ENCODE measurements at regions not wholly inside any gene's neighbourhood (a gene's known extent, or its start where the extent isn't known, plus 50 kb on each side); places are given as distances from the start of the nearest gene placed in this dataset.

DNA sequence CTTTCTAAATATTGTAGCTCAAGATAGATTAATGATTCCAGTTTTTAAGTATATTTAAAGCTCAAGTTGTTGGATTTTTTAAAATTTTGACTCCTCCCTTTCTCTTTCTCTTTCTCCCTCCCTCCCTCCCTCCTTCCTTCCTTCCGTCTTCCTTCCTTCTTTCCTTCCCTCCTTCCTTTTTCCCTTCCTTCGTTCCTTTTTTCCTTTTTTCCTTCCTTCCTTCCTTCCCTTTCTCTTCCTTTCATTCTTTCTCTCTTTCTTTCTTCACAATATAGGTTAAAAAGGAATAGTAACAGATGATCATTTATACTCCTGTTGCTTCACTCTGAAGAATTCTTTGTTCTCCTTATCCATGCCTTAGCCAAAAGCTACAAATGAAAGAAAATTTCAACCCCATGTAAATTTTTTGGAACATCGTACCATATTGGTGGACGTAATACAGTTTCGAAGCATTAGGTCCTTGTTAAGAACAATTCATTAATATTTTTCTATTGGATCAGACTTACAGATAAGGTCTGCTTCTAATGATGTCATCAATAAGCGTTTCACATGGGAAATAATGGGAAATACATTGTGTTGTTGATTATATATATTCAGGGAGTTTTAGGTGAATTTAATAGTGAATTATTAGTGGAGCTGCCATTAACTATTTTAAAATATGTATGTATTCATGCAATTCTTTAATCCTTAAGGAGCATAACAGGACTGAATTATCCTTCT lies 139.6 kb upstream of the SLC35B3 start:
- DNase-seq (ENCODE audit: low spot score): no peak

DNA sequence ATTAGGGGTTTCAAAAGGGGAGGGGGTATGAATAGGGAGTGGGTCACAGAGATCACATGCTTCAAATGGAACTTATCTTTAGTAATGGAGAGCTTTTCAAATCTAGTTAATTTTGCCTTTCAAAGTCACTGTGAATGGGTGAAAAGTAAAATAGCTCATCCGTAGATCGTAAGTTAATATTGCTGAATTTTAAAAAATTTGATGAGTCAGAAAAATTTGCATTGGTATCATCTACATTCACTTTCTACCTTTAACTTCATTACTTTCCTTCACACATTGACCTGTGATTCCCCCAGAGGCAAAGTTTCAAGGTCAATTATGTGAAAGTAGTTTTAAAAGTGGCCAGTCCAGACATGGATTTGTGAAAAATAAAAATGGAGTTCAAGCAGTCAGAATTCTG lies 139.0 kb upstream of the SLC35B3 start:
- DNase-seq (ENCODE audit: low spot score): no peak

DNA sequence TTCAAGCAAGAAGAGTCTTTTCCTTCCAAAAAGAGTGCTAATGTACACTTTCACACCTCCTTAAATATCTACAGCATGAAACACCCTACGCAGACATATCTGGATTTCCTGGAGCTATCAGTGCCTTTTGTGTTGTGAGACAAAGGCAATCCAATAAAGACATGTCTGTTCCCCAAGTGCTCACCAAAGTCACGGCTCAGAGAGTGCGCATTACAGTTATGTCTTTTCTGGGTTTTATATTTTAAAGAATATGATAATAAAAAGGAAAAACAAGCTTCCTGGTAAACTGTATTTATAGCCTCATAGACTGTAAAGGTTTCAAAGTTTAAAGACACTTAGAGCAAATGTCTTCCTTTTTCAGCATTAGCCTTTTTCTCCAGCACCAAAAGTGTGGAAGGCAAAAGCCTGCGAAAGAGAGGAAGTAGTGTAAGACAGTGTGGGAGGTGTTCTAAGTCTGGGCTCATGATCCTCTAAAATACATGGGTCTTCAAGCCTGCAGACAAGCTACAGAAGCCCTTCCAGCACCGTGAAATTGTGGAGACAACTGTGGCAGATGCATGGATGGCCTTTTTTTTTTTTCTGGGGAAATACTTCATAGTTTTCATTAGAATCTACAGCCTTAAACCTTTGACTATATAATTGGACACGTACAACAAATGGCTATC lies 135.0 kb upstream of the SLC35B3 start:
- no peak for DNase-seq (ENCODE audit: low spot score)

DNA sequence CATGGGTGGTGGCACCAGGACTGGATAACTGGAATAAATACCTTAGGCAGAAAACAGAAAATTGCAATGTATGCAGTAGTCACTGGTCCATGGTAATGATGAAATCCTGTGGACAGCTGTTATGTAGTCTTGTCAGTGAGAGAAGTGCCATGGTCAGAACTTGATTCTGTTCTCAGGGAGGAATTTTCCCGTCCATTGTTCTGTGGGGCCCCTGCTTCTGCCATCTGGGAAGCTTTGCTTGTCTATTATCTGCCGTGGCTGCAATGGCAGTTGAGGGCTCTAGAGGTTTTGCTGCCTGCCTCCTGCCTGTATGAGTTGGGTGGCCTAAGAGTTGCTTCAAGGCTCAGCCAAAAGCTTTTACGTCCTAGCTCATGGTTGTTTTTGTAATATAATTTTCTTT lies 126.8 kb upstream of the SLC35B3 start:
- no peak for DNase-seq (ENCODE audit: low spot score)

DNA sequence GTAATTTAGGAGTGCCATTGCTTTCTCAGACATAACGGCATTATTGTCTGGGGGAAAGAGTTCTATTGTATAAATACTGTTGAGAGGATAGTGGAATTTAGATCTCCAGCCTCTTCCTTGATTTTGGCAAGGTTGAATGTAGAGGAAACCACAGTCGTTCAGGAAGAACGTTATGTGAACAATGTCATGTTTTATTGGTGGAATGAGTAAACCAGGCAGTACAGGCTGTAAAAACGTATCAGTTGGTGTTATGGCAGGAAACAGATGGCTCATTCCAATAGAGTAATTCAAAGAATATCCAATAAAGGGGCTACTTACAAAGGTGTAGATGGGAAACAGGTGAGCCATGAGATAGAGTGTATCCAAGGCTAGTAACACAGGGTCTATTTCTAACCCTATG lies 123.6 kb upstream of the SLC35B3 start:
- no peak for DNase-seq (ENCODE audit: low spot score)

DNA sequence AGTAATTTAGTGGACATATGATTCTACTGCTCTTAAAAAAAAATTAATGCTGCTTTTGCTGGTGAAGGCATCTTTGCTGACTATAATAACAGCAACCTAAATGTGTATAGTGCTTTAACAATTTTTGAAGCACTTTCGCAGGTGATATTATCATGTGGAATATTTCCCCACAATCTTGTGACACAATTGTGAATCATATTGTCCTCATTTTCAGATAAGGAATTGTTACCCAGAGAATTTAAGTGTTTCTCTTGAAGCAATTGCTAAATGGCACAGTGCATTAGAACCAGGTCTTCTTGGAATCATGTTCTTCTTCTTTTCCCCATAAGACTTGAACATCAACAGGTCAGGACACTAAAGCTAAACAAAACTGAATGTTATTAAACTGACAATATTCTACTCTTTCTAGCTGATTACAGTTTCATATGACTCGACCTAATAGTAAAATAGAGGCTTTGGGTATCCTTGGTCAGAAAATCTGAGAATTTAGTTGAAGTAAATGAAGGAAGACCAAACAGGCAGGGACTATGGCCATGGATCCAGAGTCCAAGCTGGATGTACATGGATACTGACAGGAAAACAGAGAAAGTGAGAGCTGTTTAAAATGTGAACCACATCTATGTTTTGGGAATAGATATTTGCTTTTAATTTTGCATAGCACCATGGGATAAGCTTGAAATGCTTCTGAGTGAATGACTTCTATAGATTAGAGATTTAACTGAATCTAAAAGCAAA lies 121.8 kb upstream of the SLC35B3 start:
- no peak for DNase-seq (ENCODE audit: low spot score)

DNA sequence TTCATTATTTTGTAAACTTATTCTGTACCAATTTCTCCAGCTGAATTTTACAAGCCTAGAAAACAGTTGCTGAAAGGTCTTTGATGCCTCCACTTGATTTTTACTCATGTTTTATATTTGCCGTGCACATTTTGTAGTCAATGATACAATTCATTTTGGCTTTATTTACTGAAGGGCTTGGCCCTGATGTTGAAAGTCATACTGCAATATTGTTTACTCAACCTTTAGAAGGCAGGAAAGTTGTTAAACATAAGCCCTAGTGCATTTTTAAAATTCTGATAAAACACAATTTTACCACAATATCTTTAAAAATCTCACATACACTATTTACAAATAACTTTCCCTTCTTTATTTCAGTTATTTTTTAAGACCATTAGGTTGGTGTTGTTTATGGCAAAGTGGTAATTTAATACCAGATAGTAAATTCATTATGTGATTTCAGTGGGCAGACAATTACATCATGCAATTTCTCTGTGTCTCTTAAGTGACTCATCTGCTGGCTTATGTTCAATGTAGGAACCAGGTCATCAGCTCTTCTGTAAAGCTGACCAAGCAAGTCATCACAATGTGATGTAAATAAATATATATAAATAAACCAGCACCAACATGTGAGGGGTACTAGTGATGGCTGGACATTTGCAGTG lies 121.1 kb upstream of the SLC35B3 start:
- no peak for DNase-seq (ENCODE audit: low spot score)

DNA sequence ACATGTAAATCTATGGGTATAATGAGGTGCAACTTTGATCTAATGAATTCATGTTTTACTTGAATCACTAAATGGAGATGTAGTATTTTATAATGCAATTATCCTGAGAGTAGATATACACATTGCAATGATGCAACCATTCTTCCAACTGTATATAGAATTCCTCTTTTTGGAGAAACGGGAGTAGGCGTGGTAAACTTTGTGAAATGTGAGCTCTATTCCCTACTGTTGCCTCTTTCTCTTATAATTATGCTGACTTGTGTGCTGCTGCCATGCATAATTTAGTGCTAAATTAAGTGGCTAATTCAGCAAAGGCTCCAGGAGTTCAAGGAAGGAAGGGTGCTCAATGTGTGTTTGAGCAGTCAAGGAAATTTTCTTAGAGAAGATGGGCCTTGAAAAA lies 116.6 kb upstream of the SLC35B3 start:
- DNase-seq (ENCODE audit: low spot score): no peak

DNA sequence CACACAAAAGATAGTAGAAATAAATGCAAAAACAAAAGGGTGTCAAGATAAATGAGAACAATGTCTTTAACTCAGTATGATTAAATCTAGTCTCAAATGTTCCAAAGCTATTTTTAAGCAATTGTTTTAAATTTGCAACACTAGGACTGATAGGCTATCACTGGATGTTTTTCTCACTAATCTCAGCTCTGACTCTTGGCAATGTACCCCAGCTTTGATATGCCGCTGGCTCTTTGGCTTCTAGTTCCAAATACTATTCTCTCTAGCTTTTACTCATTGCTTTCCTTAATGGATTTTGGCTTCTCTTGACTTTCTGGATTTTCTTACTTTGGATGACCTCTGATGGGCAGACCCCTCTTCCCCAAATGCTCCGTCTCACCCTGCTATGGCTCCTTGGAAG lies 116.0 kb upstream of the SLC35B3 start:
- DNase-seq (ENCODE audit: low spot score): no peak

DNA sequence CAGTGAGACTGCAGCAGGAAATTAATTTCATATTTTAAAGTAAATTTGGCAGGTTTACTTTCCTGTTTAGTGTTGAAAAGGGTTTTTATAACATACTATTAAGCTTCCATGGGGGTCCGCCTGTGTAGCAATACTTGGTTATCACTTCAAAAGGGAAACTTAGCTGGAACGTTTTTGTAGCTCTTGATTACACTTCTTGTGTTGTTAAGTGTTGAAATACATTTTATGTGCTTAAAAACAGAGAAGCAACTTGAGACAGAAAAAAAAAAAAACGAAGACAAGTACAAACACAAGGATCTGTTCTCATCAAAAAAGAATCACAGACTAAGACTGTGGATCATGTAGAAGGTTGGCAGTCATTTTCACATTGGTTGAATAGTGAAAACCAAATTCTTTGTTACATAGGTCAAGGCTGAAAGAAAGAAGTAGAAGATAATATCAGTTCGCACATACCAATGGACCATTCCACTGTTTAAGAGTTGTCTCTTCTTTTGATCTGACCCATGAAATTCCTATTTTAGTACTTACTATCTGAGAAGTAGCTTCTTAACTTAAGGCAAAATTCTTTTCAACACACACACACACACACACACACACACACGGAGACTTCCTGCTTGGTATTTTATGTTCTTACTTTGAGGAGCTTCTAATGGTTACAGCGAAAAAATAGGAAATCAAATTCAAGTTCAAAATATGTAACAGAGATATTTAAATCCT lies 113.9 kb upstream of the SLC35B3 start:
- no peak for DNase-seq (ENCODE audit: low spot score)

DNA sequence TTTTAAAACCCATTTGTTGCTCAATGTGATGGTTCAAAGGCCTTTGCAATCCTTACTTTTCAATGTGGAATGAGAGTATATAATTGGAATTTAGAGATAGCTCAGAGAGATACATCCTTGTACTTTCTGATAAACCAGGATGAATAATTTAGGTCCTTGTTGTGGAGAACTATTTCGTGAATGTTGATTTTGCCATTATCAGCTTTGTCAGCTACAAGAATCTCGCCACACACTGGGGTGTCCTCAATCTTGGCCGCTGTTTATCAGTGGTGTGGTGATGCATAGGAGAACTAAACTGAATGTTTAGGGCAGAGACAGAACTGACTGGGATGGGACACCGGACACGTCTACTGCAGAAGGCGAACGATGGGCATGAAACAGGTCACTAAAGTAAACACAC lies 111.2 kb upstream of the SLC35B3 start:
- DNase-seq (ENCODE audit: low spot score): no peak

DNA sequence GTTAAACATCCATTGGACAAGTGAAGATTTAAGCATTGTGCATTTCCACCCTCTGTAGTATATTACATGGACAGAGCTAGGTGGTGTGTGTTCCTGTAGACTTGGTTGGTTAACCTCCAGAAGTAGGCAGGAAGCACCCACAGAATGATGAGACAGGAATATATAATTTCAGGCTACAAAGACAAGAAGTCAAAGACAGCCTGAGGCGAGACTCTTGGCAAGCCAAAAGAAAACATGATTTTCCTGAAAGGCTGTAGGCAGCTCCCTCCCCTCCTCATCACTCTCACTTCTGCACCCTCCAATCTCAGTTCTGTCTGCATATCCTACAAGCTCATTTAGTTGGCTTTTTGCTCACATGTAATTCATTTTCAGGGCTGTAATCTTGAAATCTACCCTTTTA lies 110.0 kb upstream of the SLC35B3 start:
- DNase-seq (ENCODE audit: low spot score): no peak

DNA sequence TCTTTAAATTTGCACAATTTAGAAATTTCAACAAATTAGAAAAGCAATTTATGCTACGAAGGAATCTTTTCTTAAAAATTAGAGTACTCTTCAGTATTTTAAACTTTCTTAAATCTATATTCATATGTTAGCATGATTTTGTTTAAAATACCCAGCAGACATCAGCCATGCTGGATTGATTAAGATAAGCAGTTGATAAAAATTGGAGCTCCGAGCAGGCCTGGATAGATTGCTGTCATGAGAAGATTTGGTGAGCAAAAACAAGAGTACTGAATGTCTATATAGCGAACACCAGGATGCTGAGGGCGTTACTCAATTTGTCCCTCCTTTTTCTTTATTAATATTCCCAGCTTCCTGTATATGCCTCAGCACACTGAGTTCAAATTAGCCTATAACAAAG lies 108.4 kb upstream of the SLC35B3 start:
- no peak for DNase-seq (ENCODE audit: low spot score)

DNA sequence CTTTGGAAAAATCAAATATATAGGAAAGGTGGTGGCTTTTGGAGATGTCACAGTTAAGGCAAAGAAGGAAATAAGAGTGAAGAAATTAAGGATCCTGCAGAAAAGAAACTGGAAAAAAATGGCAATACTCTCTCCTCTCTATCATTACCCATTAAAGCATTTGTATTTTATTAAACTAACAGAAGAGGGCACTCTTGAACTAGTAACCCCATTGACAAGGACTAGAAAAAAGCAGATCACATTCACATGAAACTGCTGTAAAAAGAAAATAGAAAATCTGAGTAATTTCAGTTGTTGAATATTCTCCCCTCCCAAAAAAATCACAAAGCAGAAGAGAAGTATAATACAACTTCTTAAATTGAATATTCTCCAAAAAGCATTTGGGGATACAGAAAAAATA lies 104.1 kb upstream of the SLC35B3 start:
- peak; percentile 13 for DNase-seq (ENCODE audit: low spot score)

DNA sequence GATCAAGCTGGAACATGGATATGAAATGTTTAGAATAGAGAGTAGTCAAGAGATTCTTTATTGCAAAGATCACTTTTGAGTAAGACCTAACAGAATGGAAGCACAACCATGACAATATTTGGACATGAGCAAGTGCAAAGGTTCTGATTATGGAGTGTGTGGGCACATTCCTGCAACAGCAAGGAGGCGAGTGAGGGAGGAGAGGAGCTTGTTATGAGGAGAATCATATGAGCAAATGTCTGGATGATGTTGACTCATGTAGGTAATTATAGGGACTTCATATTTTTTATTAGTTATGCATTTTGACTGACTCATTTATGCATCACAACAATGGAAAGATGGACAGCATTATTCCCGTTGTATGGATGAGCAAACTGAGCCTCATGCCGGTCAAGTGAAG lies 100.8 kb upstream of the SLC35B3 start:
- no peak for DNase-seq (ENCODE audit: low spot score)

DNA sequence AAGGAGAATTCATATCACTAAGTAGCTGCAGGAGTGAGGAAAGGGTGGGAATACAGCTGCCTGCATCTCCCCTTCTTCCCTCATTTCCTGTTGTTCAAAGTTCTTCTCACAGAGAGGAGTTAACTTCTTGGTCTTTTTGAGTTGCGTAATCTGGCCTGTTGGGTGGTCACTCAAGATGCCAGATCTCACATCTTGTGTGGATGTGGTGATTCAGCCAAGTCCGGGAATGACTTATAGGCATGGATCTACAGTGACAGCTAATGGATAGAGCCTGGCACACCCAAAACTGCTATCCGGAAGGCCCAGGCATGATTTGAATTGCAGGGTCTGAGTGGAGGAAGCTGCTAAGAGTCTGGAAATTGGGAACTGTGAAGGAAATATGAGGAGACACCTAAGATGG lies 100.2 kb upstream of the SLC35B3 start:
- no peak for DNase-seq (ENCODE audit: low spot score)

DNA sequence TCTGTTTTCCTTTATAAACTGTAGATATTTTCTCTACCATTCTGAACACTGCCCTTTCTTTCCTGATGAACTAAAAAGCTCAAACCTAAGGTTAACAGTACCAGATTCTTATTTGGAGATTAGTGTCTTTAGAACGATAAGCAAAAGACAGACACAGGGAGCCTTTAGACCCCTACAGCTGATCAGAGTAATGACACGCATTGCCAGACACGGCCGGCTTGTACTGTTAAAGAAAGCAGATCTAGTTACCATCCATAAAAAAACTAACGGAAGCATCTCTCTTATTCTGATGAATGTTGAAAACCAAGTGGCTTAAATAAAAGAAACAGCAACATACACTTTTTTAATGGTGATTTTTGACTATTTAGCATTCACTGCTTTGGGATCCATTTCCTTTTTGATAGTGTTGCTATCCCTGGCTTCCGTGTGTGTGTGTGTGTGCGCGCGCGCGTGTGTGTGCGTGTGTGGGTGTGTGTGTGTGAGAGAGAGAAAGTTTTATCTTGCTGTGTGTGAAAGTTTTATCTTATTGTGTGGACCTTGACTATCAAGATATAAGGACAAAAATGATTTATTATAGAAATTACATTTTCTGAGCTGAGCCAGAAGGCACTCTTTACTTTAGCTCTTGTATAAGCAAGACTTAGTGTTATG lies 95.6 kb upstream of the SLC35B3 start:
- DNase-seq (ENCODE audit: low spot score): no peak

DNA sequence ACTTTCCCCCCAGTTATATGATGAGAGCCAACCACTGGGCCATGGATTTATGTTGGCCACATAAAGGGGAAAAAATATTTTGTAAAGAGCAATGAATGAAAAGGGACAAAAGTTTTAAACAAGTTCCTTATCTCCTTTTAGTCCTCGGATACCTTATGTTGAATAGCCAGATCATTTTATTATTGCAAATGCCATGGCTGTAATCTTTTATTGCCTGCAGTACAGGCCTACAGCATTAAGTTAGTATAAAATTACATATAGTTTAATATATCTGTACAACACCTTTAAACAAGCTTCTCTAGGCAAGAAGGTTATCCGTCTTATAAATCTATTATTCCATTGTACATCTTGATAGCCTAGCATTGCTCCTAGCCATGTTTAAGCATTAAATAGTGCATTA lies 93.9 kb upstream of the SLC35B3 start:
- no peak for DNase-seq (ENCODE audit: low spot score)

DNA sequence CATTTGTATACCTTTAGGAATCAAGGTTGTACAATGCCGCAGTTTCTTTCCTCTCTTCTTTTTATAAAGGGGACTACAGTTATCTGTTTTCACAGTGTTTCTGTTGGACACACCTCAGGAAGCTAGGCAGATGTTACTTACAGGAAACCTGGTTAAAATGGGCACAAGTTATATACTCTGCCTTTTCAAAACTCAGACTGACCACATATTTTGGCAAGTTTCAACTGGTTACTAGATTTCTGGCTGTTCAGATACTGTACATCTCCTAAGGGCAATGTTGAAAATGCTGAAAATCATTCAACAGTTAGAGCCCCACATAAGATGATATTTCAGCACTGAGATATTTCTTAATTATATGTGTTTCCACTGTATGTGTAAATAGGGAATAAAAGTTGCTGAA lies 92.5 kb upstream of the SLC35B3 start:
- no peak for DNase-seq (ENCODE audit: low spot score)

DNA sequence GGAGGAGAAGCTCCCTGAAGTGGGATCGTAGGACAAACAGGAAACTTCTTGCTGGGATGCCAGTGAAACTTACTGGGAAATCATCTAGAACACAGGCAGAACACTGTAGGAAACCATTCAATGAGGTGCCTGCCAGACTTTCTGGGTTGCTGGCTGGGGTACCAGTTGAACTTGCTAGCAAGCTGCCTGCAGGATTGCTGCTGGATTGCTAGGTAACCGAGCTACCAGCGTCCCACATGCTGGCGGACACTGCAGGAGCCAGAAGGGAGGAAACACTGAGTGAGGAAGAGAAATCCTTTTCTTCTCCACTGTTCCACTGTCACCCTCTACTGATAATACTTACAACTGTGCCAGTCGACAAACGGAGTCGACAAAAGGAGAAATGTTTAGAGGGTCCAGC lies 91.3 kb upstream of the SLC35B3 start:
- no peak for DNase-seq (ENCODE audit: low spot score)

DNA sequence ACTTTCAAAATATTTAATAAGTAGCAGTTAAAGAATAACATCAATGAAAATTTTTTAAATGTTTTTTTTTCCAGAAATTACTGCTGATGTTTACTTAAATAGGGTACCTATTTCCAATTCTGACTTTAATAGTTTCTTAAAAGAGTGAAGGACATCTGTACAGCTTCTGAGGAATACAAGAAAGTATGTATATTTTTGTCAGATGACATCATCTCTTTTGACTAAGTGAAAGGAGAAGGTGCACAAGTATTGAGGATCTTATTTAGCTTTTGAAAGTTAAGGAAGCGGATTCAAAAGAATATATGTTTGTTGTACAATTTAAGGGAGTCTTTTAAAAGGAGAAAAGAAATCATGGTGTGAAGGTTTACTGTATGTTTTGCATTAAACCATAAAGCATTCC lies 90.0 kb upstream of the SLC35B3 start:
- no peak for DNase-seq (ENCODE audit: low spot score)

DNA sequence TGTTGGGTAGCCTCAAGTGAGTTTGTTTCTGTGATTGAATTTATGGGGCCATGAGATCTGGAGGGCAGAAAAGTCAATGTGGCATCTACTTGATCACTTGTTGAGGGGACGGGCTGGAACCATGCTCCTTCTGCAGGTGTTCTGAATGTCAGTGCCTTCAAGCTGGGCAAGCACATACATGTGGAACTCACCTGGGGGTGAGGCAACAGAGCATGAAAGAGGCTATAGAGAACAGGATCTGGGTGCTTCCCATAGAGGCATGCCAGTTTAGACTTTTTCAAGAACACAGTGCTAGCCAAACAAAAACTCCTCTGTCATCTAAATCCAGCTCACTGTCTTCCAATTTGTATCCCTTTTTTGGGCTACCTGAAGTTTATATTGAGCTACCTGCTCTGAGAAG lies 77.8 kb upstream of the SLC35B3 start:
- DNase-seq (ENCODE audit: low spot score): no peak

Measured in iPS-NIHi11 (cell line).